Uterus (tissue), 3 donors: ENCODE measurements at regions not wholly inside any gene's neighbourhood (a gene's known extent, or its start where the extent isn't known, plus 50 kb on each side); places are given as distances from the start of the nearest gene placed in this dataset.
"Not testable (repeated sequence)": the region's sequence is repeated elsewhere in the genome, so short reads cannot be mapped to it uniquely, and the experiment has no call there.

ENCODE experiments used
- DNase-seq, 2 donors: peaks; one replicate each; pipeline ENCODE4 v3.0.0-alpha.2; 2019 to 2020
- H3K27ac ChIP-seq, 2 donors: fragments of 200-600 bp; sonication (generic); 1 replicate in 1 of 2; 2 replicates in 1 of 2; pipeline ENCODE4 v1.5.1; 2016 to 2018
- H3K27me3 ChIP-seq, 2 donors: fragments of 200-600 bp; sonication (generic); one replicate each; pipeline ENCODE4 v1.5.1; 2018 to 2019; ENCODE audit warnings: control low read depth in 1 of 2
- H3K36me3 ChIP-seq, 2 donors: fragments of 200-600 bp; sonication (generic); one replicate each; pipeline ENCODE4 v1.5.1; 2019; ENCODE audit warnings: control low read depth in 1 of 2
- H3K4me1 ChIP-seq, 2 donors: fragments of 200-600 bp; sonication (generic); one replicate each; pipeline ENCODE4 v1.5.1; 2018 to 2019; ENCODE audit warnings: control low read depth in 1 of 2
- H3K4me3 ChIP-seq, 2 donors: fragments of 200-600 bp; sonication (generic); 1 replicate in 1 of 2; 2 replicates in 1 of 2; pipeline ENCODE4 v1.5.1; 2018 to 2019; ENCODE audit warnings: mild to moderate bottlenecking in 1 of 2
- H3K9me3 ChIP-seq, 2 donors: fragments of 200-600 bp; sonication (generic); one replicate each; pipeline ENCODE4 v1.5.1; 2019; ENCODE audit warnings: control low read depth in 1 of 2
- POLR2A ChIP-seq, 2 donors: fragments of 450-650 bp; IDR thresholded peaks; one replicate each; pipeline ENCODE4 v1.6.1; 2016; ENCODE audit warnings: antibody characterized with exemption in 2 of 2, mild to moderate bottlenecking in 1 of 2, moderate library complexity in 1 of 2
- intact Hi-C: fragments of 100-400 bp; cut with DNase I; formaldehyde crosslinking; loops from one replicate; pipeline ENCODE4 v1.15.1; 2023; ENCODE audit warnings: low total_unique reads
- TF ChIP-seq, protein P1 (sequence below), 4 experiments: fragments of 200-600 bp in 2 of 4; fragments of 450-650 bp in 2 of 4; sonication (generic) in 2 of 4; IDR thresholded peaks; one replicate each; pipeline ENCODE4 v1.5.1; 2016 to 2019; ENCODE audit warnings: antibody characterized with exemption in 4 of 4, mild to moderate bottlenecking in 2 of 4, moderate library complexity in 1 of 4
- donor health status: DM: yes; HTN: yes; CAD: no.

DNA sequence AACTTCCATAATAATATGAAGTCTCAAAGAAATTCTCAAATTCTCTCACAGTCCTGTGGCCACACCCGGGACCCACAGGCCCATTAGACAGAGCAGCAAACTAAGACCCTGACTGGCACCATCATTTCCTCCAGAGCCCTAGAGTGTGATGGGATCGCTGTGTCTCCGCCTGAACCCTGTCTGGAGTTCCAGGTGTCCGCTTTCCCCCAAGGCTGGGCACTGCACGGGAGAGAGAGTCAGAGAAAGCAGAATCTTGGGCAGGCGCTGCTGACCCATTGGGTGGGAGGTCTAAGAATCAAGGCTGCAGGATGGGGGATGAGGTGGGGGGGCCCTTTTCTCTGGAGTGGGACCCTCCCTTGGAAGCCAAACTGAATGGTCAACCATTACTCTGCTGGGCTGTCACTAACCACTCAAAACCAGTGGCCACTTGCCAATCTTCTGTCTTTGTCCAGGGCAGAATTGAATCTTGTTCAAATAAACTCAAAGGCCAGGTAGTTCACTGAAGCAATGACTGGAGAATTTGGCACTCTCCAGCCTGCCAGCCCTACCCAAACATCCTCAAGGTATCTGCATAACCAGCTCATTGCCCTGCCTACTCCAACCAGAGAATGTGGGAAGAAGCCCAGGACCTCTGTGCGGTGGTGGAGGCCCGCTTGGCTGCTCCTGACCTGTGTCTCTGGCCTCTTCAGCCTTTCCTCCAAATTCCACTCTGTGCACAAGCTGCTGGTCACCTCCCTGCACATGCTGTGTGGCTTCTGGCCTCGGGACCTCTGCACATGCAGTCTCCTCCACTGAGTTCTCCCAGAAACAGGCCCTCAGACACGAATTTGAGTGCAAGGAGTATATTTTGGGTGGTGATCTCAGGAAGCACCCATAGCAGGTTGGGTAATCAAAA is 141.1 kb downstream of the CEBPB start:
- no peaks in the 10 kb centered on the region for H3K4me1 ChIP-seq
- no peak overlapping the region for H3K4me3 ChIP-seq
- TF ChIP-seq, protein P1, sequence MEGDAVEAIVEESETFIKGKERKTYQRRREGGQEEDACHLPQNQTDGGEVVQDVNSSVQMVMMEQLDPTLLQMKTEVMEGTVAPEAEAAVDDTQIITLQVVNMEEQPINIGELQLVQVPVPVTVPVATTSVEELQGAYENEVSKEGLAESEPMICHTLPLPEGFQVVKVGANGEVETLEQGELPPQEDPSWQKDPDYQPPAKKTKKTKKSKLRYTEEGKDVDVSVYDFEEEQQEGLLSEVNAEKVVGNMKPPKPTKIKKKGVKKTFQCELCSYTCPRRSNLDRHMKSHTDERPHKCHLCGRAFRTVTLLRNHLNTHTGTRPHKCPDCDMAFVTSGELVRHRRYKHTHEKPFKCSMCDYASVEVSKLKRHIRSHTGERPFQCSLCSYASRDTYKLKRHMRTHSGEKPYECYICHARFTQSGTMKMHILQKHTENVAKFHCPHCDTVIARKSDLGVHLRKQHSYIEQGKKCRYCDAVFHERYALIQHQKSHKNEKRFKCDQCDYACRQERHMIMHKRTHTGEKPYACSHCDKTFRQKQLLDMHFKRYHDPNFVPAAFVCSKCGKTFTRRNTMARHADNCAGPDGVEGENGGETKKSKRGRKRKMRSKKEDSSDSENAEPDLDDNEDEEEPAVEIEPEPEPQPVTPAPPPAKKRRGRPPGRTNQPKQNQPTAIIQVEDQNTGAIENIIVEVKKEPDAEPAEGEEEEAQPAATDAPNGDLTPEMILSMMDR (IDR thresholded peaks at IDR 0.05), result no peak
- TF ChIP-seq POLR2A (IDR thresholded peaks at IDR 0.05), result no peak
- intact Hi-C loops, result no loop called here
- no peaks in the 10 kb centered on the region for H3K36me3 ChIP-seq
- H3K9me3 ChIP-seq, result no peaks in the 10 kb centered on the region
- no peak for DNase-seq
- no peak overlapping the region for H3K27ac ChIP-seq
- H3K27me3 ChIP-seq, result no peaks in the 10 kb centered on the region

DNA sequence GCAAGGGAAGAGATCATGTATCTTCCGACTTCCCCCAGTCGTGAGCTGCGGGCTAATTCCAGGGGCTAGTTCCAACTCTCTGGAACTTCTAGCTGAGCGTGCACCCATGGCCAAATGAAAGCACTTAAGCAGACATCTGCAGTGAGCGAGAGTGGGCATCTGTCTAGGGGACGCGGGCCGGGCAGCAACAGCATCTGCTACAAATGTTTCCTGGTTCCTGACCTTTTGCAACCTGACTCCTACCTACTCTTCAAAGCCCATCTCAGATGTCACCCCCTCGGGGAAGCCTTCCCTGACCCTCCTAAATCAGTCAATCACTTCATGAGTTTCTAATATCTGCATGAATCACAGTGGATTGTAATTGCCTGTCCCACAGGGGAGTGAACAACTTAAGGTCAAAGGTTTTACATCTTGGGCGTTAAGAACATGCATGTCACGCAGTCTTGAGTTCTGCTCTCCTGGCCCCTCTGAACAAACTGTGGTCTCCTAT is 141.9 kb downstream of the CEBPB start:
- H3K4me1 ChIP-seq, result no peaks in the 10 kb centered on the region
- H3K9me3 ChIP-seq, result no peaks in the 10 kb centered on the region
- no peak overlapping the region for H3K27ac ChIP-seq
- H3K27me3 ChIP-seq, result no peaks in the 10 kb centered on the region
- no peak overlapping the region for H3K4me3 ChIP-seq
- DNase-seq, result no peak
- intact Hi-C loops, result no loop called here
- H3K36me3 ChIP-seq, result no peaks in the 10 kb centered on the region
- TF ChIP-seq POLR2A (IDR thresholded peaks at IDR 0.05), result no peak
- TF ChIP-seq, protein P1 (IDR thresholded peaks at IDR 0.05), result no peak

DNA sequence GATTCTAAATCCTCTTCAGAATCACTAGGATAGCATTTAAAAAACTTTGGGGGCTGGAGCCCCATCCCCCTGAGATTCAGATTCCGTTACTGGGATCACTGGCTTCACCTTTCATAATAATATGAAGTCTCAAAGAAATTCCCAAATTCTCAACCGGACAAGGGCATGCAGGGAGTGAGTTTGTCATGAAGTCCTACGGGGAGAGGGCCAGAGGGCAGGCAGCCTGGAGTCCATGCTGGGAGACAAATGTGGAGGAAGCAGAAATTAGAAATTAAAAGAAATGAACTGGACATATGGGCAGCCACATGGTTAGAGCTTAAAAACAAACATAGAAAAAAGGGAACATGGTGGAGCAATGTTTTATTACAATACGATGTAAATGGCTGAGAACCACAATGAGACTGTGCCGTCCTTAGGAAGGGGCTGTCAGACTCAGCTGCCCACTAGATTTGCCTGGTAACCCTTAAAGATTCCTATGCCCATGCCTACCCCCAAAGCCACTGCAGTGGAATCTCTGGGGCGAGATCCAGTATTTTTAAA is 142.6 kb downstream of the CEBPB start:
- intact Hi-C loops, result no loop called here
- no peak for DNase-seq
- Histone ChIP-seq H3K36me3 (no peaks in the 10 kb centered on the region), H3K9me3 (no peaks in the 10 kb centered on the region), H3K27ac (no peak overlapping the region), H3K4me3 (no peak overlapping the region), H3K27me3 (no peaks in the 10 kb centered on the region), H3K4me1 (no peaks in the 10 kb centered on the region)
- TF ChIP-seq, protein P1 (IDR thresholded peaks at IDR 0.05), result no peak
- TF ChIP-seq POLR2A (IDR thresholded peaks at IDR 0.05), result no peak

DNA sequence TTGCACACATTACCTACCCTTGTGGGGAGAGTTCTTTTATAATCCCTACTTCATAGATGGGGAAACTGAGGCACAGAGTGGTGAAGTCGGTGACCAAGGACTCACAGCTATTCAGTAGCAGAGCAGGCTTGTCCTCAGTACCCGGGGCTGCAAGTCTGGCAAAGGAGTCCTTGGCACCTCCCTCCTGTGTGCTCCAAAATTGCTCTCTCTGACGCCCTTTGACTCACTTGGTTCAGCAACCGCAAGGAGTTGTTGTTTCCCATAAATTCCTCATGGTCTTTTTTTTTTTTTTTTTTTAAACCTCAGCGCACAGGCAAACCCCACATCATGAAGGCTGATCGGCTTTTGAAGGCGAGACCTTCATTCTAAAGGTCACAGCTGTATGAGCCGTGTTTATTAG is 143.2 kb downstream of the CEBPB start:
- no peaks in the 10 kb centered on the region for H3K9me3 ChIP-seq
- no peak for TF ChIP-seq POLR2A (IDR thresholded peaks at IDR 0.05)
- TF ChIP-seq, protein P1 (IDR thresholded peaks at IDR 0.05), result no peak
- intact Hi-C loops, result no loop called here
- no peak for DNase-seq
- H3K4me3 ChIP-seq, result no peak overlapping the region
- H3K4me1 ChIP-seq, result no peaks in the 10 kb centered on the region
- no peak overlapping the region for H3K27ac ChIP-seq
- H3K36me3 ChIP-seq, result no peaks in the 10 kb centered on the region
- no peaks in the 10 kb centered on the region for H3K27me3 ChIP-seq

DNA sequence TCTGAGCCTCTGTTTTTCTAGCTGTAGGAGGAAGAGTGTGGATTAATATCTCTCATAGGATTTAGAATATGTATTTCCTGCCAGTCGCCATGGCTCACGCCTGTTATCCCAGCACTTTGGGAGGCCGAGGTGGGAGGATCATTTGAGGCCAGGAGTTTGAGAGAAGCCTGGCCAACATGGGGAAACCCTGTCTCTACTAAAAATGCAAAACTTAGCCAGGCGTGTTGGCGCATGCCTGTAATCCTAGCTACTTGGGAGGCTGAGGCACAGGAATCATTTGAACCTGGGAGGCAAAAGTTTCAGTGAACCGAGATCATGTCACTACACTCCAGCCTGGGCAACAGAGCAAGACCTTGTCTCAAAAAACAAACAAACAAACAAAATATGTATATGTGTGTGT is 143.9 kb downstream of the CEBPB start:
- intact Hi-C loops, H3K9me3 ChIP-seq, H3K4me3 ChIP-seq, H3K36me3 ChIP-seq, H3K4me1 ChIP-seq, H3K27me3 ChIP-seq, DNase-seq: not testable (repeated sequence)
- peak overlapping the region in 1 of 2 donors; percentile 18 for H3K27ac ChIP-seq
